ENCODE measurements at regions not wholly inside any gene's neighbourhood (a gene's known extent, or its start where the extent isn't known, plus 50 kb on each side); places are given as distances from the start of the nearest gene placed in this dataset.

DNA sequence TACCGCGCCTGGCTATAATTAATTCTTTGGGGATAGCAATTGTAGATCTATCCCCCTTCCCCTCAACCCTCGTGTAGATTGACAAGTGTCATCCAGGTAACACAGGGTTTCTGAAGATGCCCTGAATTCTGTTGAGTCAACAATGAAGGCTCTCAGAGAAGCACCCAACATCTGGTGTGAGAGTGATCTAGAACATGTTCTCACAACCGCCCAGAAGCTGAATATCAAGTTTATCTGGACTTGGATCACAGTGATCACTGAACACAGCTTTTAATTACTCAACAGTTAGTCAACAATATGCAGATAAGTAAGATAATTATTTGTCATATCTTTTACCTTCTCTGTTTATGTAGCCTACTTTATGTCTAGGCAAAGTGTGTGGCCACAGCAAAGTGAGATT is 204.2 kb upstream of the RGMB start:
- TF ChIP-seq EZH2 (IDR thresholded peaks at IDR 0.05; ENCODE audit: borderline replicate concordance) (no peak), EZH2phosphoT487 (IDR thresholded peaks at IDR 0.05; ENCODE audit: low read depth, severe bottlenecking, unreplicated experiment) (no peak)
- TF ChIP-seq, protein P1, sequence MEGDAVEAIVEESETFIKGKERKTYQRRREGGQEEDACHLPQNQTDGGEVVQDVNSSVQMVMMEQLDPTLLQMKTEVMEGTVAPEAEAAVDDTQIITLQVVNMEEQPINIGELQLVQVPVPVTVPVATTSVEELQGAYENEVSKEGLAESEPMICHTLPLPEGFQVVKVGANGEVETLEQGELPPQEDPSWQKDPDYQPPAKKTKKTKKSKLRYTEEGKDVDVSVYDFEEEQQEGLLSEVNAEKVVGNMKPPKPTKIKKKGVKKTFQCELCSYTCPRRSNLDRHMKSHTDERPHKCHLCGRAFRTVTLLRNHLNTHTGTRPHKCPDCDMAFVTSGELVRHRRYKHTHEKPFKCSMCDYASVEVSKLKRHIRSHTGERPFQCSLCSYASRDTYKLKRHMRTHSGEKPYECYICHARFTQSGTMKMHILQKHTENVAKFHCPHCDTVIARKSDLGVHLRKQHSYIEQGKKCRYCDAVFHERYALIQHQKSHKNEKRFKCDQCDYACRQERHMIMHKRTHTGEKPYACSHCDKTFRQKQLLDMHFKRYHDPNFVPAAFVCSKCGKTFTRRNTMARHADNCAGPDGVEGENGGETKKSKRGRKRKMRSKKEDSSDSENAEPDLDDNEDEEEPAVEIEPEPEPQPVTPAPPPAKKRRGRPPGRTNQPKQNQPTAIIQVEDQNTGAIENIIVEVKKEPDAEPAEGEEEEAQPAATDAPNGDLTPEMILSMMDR (IDR thresholded peaks at IDR 0.05; ENCODE audit: poor library complexity) = no peak
